Endothelial cell of umbilical vein (primary cell): ENCODE measurements at regions not wholly inside any gene's neighbourhood (a gene's known extent, or its start where the extent isn't known, plus 50 kb on each side); places are given as distances from the start of the nearest gene placed in this dataset.

ENCODE experiments used
- CTCF ChIP-seq, 2 donors: IDR thresholded peaks; 1 replicate in 1 of 2; 2 replicates in 1 of 2; pipeline ENCODE4 v1.5.1; 2011; ENCODE audit warnings: low read length in 2 of 2, mild to moderate bottlenecking in 2 of 2, moderate library complexity in 2 of 2, control low read depth in 1 of 2, inconsistent platforms in 1 of 2, low read depth in 1 of 2; ENCODE audit not compliant: insufficient read depth in 1 of 2; ENCODE audit errors: extremely low read depth in 1 of 2
- EZH2 ChIP-seq: IDR thresholded peaks from 2 replicates; pipeline ENCODE4 v1.6.1; 2012; ENCODE audit warnings: borderline replicate concordance, low read depth, mild to moderate bottlenecking, moderate library complexity, low read length, inconsistent platforms; ENCODE audit not compliant: severe bottlenecking
- FOS ChIP-seq: IDR thresholded peaks from 2 replicates; pipeline ENCODE4 v1.6.1; 2011; ENCODE audit warnings: mild to moderate bottlenecking, low read length, moderate library complexity, borderline replicate concordance; ENCODE audit not compliant: insufficient read depth
- GATA2 ChIP-seq: IDR thresholded peaks from 2 replicates; pipeline ENCODE4 v1.7.0; 2011; ENCODE audit warnings: low read depth, mild to moderate bottlenecking, moderate library complexity, mixed read lengths, low read length; ENCODE audit not compliant: insufficient read length, insufficient read depth
- MAX ChIP-seq: IDR thresholded peaks from 2 replicates; pipeline ENCODE4 v1.6.1; 2011; ENCODE audit not compliant: insufficient read depth, insufficient read length
- MYC ChIP-seq: IDR thresholded peaks from one replicate; pipeline ENCODE4 v1.6.1; 2011; ENCODE audit warnings: mild to moderate bottlenecking, low read depth, low read length
- POLR2A ChIP-seq: IDR thresholded peaks from 2 replicates; pipeline ENCODE4 v1.6.1; 2012; ENCODE audit warnings: low read depth, mild to moderate bottlenecking, control low read depth, low read length
- POLR2AphosphoS5 ChIP-seq: IDR thresholded peaks from 2 replicates; pipeline ENCODE4 v1.6.1; 2012; ENCODE audit warnings: low read depth, mild to moderate bottlenecking, control low read depth, low read length, moderate library complexity; ENCODE audit not compliant: insufficient read depth

- TF ChIP-seq CTCF (IDR thresholded peaks at IDR 0.05; ENCODE audit: extremely low read depth in 1 of 2, insufficient read depth in 1 of 2, low read depth in 1 of 2, low read length in 2 of 2) (no peak), EZH2 (no peak), POLR2AphosphoS5 (no peak), MAX (no peak), FOS (no peak), GATA2 (no peak), POLR2A (no peak), MYC (no peak)
Measured at GRCh38 chr14:38788060-38788459, 315.0 kb downstream of the SEC23A start.
